ENCODE measurements at regions not wholly inside any gene's neighbourhood (a gene's known extent, or its start where the extent isn't known, plus 50 kb on each side); places are given as distances from the start of the nearest gene placed in this dataset.

DNA sequence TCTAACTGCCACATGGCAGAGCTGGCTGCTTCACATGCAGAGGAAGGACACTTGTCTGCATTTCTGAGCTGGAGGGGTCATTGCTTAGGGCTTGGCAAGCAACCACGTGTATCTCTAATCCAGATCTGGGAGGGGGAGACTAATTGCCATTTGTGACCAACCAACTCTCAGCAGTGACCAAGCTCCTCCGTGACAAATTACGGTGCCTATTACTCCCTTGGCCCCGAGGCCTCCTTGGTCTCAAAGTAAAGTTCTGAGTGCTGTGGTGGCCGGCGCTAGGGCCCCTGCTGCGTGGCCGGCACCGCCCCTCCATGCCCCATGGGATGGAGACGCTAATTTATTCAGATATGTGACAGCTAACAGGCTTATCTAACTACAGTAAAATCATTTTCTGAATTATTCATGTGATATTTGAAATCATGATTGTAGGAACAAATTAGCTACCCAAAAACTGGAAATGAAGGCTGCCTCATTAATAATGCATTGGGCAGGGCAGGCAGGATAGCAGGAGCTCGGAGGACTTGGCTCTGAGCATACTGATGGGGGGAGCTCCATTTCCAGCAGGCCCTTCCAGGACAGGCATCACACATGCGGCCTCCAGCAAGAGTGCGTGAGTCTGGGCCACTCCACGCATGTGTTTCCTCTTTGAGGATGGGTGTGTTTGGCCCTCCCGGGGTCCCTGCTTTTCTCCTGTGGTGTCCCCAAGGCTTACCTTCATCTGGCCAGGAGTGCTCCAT lies 67.7 kb downstream of the C5orf15 start:
- no peak for TF ChIP-seq TSHZ2 (CRISPR knock-in tag; IDR thresholded peaks at IDR 0.05)
- no peak for TF ChIP-seq GLIS3 (CRISPR knock-in tag; IDR thresholded peaks at IDR 0.05)
- no peak for TF ChIP-seq ZFP3 (CRISPR knock-in tag; IDR thresholded peaks at IDR 0.05)
- TF ChIP-seq PPARA (CRISPR knock-in tag; IDR thresholded peaks at IDR 0.05; ENCODE audit: borderline replicate concordance): no peak
- no peak for TF ChIP-seq RARB (CRISPR knock-in tag; IDR thresholded peaks at IDR 0.05)
- no peak for TF ChIP-seq OSR1 (CRISPR knock-in tag; IDR thresholded peaks at IDR 0.05)
- TF ChIP-seq ZC3H10 (CRISPR knock-in tag; IDR thresholded peaks at IDR 0.05): no peak
- TF ChIP-seq ISL1 (CRISPR knock-in tag; IDR thresholded peaks at IDR 0.05): no peak
- TF ChIP-seq TOX (CRISPR knock-in tag; IDR thresholded peaks at IDR 0.05; ENCODE audit: borderline replicate concordance): no peak
- no peak for TF ChIP-seq SNAI2 (CRISPR knock-in tag; IDR thresholded peaks at IDR 0.05)
- no peak for ATAC-seq

GRCh38 chr5:133899506-133899905 lies 68.9 kb downstream of the C5orf15 start:
- ATAC-seq: no peak
- no peak for TF ChIP-seq TSHZ2 (CRISPR knock-in tag; IDR thresholded peaks at IDR 0.05)
- TF ChIP-seq CSRNP3 (CRISPR knock-in tag; IDR thresholded peaks at IDR 0.05): no peak
- TF ChIP-seq PPARA (CRISPR knock-in tag; IDR thresholded peaks at IDR 0.05; ENCODE audit: borderline replicate concordance): no peak
- no peak for TF ChIP-seq CREB5 (CRISPR knock-in tag; IDR thresholded peaks at IDR 0.05; ENCODE audit: low read depth)
- no peak for TF ChIP-seq ZNF70 (CRISPR knock-in tag; IDR thresholded peaks at IDR 0.05)
- TF ChIP-seq BACH2 (CRISPR knock-in tag; IDR thresholded peaks at IDR 0.05; ENCODE audit: borderline replicate concordance): no peak
- no peak for TF ChIP-seq ZFP3 (CRISPR knock-in tag; IDR thresholded peaks at IDR 0.05)
- TF ChIP-seq ESRRG (CRISPR knock-in tag; IDR thresholded peaks at IDR 0.05): no peak
- TF ChIP-seq TOX (CRISPR knock-in tag; IDR thresholded peaks at IDR 0.05; ENCODE audit: borderline replicate concordance): no peak
- no peak for TF ChIP-seq ISL1 (CRISPR knock-in tag; IDR thresholded peaks at IDR 0.05)
- TF ChIP-seq, protein P1, sequence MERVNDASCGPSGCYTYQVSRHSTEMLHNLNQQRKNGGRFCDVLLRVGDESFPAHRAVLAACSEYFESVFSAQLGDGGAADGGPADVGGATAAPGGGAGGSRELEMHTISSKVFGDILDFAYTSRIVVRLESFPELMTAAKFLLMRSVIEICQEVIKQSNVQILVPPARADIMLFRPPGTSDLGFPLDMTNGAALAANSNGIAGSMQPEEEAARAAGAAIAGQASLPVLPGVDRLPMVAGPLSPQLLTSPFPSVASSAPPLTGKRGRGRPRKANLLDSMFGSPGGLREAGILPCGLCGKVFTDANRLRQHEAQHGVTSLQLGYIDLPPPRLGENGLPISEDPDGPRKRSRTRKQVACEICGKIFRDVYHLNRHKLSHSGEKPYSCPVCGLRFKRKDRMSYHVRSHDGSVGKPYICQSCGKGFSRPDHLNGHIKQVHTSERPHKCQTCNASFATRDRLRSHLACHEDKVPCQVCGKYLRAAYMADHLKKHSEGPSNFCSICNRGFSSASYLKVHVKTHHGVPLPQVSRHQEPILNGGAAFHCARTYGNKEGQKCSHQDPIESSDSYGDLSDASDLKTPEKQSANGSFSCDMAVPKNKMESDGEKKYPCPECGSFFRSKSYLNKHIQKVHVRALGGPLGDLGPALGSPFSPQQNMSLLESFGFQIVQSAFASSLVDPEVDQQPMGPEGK (CRISPR knock-in tag; IDR thresholded peaks at IDR 0.05; ENCODE audit: borderline replicate concordance): no peak
- no peak for TF ChIP-seq TCF4 (CRISPR knock-in tag; IDR thresholded peaks at IDR 0.05; ENCODE audit: borderline replicate concordance)
- no peak for TF ChIP-seq ZC3H10 (CRISPR knock-in tag; IDR thresholded peaks at IDR 0.05)
- no peak for TF ChIP-seq OSR1 (CRISPR knock-in tag; IDR thresholded peaks at IDR 0.05)
- no peak for TF ChIP-seq ZFP30 (CRISPR knock-in tag; IDR thresholded peaks at IDR 0.05)
- no peak for TF ChIP-seq RARB (CRISPR knock-in tag; IDR thresholded peaks at IDR 0.05)
- TF ChIP-seq, protein P2, sequence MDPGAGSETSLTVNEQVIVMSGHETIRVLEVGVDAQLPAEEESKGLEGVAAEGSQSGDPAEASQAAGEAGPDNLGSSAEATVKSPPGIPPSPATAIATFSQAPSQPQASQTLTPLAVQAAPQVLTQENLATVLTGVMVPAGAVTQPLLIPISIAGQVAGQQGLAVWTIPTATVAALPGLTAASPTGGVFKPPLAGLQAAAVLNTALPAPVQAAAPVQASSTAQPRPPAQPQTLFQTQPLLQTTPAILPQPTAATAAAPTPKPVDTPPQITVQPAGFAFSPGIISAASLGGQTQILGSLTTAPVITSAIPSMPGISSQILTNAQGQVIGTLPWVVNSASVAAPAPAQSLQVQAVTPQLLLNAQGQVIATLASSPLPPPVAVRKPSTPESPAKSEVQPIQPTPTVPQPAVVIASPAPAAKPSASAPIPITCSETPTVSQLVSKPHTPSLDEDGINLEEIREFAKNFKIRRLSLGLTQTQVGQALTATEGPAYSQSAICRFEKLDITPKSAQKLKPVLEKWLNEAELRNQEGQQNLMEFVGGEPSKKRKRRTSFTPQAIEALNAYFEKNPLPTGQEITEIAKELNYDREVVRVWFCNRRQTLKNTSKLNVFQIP (CRISPR knock-in tag; IDR thresholded peaks at IDR 0.05; ENCODE audit: borderline replicate concordance, low read depth): no peak
- no peak for TF ChIP-seq SNAI2 (CRISPR knock-in tag; IDR thresholded peaks at IDR 0.05)
